Activated CD8-positive, alpha-beta T cell treated with anti-CD3 and anti-CD28 coated beads for 36 hours (primary cell): ENCODE measurements at regions not wholly inside any gene's neighbourhood (a gene's known extent, or its start where the extent isn't known, plus 50 kb on each side); places are given as distances from the start of the nearest gene placed in this dataset.

ENCODE experiments used
- ATAC-seq: fragments of 200-7000 bp; cut with Tn5 transposase; one replicate; pipeline ENCODE4 v1.10.0; 2021; ENCODE audit warnings: mild to moderate bottlenecking, moderate library complexity
- CTCF ChIA-PET: fragments of 350-600 bp; sonication (Branson Sonifier 250); formaldehyde crosslinking; loops from one replicate; lab custom pipeline; 2021; ENCODE audit warnings: antibody characterized with exemption; lab: Charles Lee
- POLR2A ChIA-PET: fragments of 350-600 bp; sonication (Branson Sonifier 250); formaldehyde crosslinking; loops from one replicate; lab custom pipeline; 2021; ENCODE audit warnings: antibody characterized with exemption; lab: Charles Lee
- DNase-seq: peaks from one replicate; pipeline ENCODE4 v3.0.0-alpha.2; 2020
- H3K27ac Mint-ChIP-seq: one replicate; pipeline ENCODE4 v1.8.0; 2021; ENCODE audit warnings: mild to moderate bottlenecking, mixed read lengths
- H3K27me3 Mint-ChIP-seq: one replicate; pipeline ENCODE4 v1.8.0; 2021; ENCODE audit warnings: mixed read lengths
- H3K36me3 Mint-ChIP-seq: one replicate; pipeline ENCODE4 v1.8.0; 2021; ENCODE audit warnings: low read depth, mixed read lengths
- H3K4me1 Mint-ChIP-seq: one replicate; pipeline ENCODE4 v1.8.0; 2021; ENCODE audit warnings: low read depth, mixed read lengths
- H3K4me3 Mint-ChIP-seq: one replicate; pipeline ENCODE4 v1.8.0; 2021; ENCODE audit warnings: mild to moderate bottlenecking, moderate library complexity, mixed read lengths
- H3K9me3 Mint-ChIP-seq: one replicate; pipeline ENCODE4 v1.8.0; 2021; ENCODE audit warnings: mixed read lengths
- intact Hi-C: fragments of 100-400 bp; cut with micrococcal nuclease; formaldehyde crosslinking; loops from one replicate; pipeline ENCODE4 v1.10.0; 2022
- TF ChIP-seq, protein P1 (sequence below): fragments of 200-600 bp; IDR thresholded peaks from one replicate; pipeline ENCODE4 v1.8.0; 2022; ENCODE audit warnings: antibody characterized with exemption, mild to moderate bottlenecking

DNA sequence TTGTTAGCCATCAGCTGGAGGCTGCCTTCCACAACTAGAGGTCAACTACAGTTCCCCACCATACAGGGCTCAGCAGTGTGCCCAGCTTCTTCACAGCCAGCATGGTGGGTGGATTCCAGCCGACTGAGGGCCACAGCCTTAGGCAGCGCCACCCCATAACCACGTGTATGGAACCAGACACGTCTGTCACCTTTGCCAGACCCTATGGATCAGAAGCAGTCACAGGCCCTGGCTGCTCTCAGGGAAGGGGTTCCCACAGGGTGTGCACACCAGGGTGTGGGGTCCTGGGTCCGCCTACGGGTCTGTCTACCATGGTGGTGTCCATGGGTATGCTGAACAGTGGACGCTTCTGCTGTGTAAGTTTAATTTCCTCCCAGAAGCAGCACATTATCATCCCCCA, 265.0 kb upstream of the FOXF1 start:
- Mint-ChIP-seq H3K4me1 (no peaks in the 10 kb centered on the region), H3K9me3 (no peaks in the 10 kb centered on the region), H3K36me3 (no peaks in the 10 kb centered on the region), H3K27ac (no peak overlapping the region), H3K4me3 (no peak overlapping the region), H3K27me3 (peaks cover 13% of the 10 kb centered on the region)
- intact Hi-C loops, result no loop called here
- no peak for ATAC-seq
- TF ChIP-seq, protein P1, sequence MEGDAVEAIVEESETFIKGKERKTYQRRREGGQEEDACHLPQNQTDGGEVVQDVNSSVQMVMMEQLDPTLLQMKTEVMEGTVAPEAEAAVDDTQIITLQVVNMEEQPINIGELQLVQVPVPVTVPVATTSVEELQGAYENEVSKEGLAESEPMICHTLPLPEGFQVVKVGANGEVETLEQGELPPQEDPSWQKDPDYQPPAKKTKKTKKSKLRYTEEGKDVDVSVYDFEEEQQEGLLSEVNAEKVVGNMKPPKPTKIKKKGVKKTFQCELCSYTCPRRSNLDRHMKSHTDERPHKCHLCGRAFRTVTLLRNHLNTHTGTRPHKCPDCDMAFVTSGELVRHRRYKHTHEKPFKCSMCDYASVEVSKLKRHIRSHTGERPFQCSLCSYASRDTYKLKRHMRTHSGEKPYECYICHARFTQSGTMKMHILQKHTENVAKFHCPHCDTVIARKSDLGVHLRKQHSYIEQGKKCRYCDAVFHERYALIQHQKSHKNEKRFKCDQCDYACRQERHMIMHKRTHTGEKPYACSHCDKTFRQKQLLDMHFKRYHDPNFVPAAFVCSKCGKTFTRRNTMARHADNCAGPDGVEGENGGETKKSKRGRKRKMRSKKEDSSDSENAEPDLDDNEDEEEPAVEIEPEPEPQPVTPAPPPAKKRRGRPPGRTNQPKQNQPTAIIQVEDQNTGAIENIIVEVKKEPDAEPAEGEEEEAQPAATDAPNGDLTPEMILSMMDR, result no peak
- DNase-seq, result no peak
- CTCF ChIA-PET, result no interaction called here
- POLR2A ChIA-PET, result no interaction called here

DNA sequence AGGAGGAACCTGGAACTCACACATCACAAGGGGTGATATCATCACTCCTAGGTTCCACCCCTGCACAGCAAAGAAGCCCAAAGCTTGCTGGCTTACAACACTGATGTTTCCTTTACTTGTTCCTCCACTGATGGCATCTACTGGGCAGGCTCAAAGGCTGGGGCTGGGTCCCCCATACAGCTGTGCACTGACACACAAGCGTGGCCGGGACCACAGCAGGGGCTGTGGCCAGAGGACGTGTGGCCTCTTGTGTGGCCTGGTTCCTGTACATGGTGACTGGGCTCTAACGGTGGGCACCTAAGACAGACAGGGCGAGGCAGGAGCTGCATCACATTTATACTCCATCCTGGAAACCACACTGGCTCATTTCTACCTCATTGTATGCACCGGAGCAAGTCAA, 264.4 kb upstream of the FOXF1 start:
- intact Hi-C loops, result no loop called here
- no peaks in the 10 kb centered on the region for H3K36me3 Mint-ChIP-seq
- no peaks in the 10 kb centered on the region for H3K4me1 Mint-ChIP-seq
- H3K27ac Mint-ChIP-seq, result no peak overlapping the region
- ChIA-PET POLR2A (no interaction called here), CTCF (no interaction called here)
- H3K27me3 Mint-ChIP-seq, result peaks cover 8% of the 10 kb centered on the region
- ATAC-seq (no peak), DNase-seq (no peak)
- TF ChIP-seq, protein P1, result no peak
- H3K4me3 Mint-ChIP-seq, result no peak overlapping the region
- H3K9me3 Mint-ChIP-seq, result no peaks in the 10 kb centered on the region

DNA sequence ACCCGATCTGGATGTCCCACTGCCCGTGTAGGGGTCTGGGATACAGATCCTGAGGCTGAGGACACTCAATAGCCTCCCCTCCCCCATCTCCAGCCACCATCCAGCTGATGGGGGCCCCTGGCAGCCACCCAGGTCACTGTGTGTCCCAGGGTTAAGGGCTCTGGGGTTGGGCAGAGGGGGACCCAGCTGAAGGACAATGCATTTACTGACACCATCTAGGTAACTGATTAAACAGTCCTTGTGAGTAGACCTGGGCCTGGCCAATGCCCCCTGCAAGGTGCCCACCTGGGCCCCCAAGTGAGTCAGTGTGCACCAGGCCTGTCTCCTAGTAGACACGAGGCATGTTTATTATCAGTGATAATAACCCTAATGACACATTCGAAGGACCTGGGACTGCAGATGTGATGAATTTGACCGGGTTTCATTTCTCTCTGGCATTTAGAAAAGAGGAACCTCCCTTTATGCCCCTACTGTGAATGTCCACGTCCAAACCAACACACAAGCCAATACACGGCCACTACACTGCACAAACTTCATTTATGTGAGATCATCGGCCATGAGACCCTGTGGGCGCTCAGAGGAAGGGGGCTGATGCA, 261.9 kb upstream of the FOXF1 start:
- TF ChIP-seq, protein P1, result no peak
- H3K36me3 Mint-ChIP-seq, result no peaks in the 10 kb centered on the region
- ChIA-PET POLR2A (no interaction called here), CTCF (no interaction called here)
- no peaks in the 10 kb centered on the region for H3K9me3 Mint-ChIP-seq
- no peak for DNase-seq
- intact Hi-C loops, result no loop called here
- no peaks in the 10 kb centered on the region for H3K4me1 Mint-ChIP-seq
- H3K27me3 Mint-ChIP-seq, result peaks cover 1% of the 10 kb centered on the region
- H3K4me3 Mint-ChIP-seq, result no peak overlapping the region
- no peak for ATAC-seq
- H3K27ac Mint-ChIP-seq, result no peak overlapping the region

DNA sequence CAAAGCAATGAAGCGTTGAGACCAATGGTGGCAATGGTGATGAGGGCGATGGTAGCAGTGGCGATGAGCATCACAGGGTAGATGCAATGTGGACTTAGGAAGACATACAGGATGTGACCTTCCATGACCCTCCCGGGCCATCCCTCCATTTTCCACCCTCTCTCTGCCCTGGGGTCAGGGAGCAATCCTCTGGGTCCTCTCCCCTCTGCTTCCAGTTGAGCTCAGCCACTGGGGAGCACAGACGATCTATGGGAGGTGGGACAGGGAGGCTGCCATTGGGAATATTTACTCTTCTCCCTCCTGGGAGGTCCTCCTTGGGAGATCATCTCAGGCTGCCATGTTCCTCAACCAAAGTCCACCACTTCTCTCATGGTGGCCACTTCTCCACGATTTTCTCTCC, 260.7 kb upstream of the FOXF1 start:
- POLR2A ChIA-PET, result no interaction called here
- DNase-seq (no peak), ATAC-seq (no peak)
- Mint-ChIP-seq H3K27ac (no peak overlapping the region), H3K36me3 (no peaks in the 10 kb centered on the region), H3K4me1 (no peaks in the 10 kb centered on the region), H3K4me3 (no peak overlapping the region), H3K27me3 (peaks cover 1% of the 10 kb centered on the region), H3K9me3 (no peaks in the 10 kb centered on the region)
- TF ChIP-seq, protein P1, result no peak
- CTCF ChIA-PET, result no interaction called here
- intact Hi-C loops, result no loop called here

DNA sequence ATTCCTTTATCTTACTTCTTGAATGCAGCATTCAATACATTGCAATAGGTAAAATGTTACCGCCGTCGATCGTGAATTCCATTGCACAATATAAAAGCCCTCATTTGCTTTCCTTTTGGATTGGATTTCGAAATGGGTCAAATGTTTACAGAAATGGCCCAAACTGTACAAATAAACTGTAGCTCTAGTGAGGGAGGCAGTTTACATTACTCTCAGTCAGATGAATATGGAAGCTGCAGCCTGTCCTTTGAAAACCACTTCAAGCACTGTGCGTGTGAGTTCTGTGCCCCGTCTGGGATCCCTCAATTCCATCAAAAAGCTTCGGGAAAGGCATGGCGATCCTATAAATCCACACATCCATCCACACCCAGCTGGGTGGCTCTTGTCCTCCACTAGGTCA, 258.6 kb upstream of the FOXF1 start:
- TF ChIP-seq, protein P1, result no peak
- H3K36me3 Mint-ChIP-seq, result no peaks in the 10 kb centered on the region
- no peak overlapping the region for H3K4me3 Mint-ChIP-seq
- DNase-seq, result no peak
- no peak overlapping the region for H3K27ac Mint-ChIP-seq
- no peaks in the 10 kb centered on the region for H3K4me1 Mint-ChIP-seq
- ChIA-PET POLR2A (no interaction called here), CTCF (interaction anchor here (0.9 kb wide), 2 partner anchors 207 to 267 kb away, joined by 3 read pairs; no protein-coding TSS in a partner anchor)
- intact Hi-C loops, result no loop called here
- peaks cover 1% of the 10 kb centered on the region for H3K27me3 Mint-ChIP-seq
- peaks cover 4% of the 10 kb centered on the region for H3K9me3 Mint-ChIP-seq
- no peak for ATAC-seq
